A549 (cell line): ENCODE measurements at regions not wholly inside any gene's neighbourhood (a gene's known extent, or its start where the extent isn't known, plus 50 kb on each side); places are given as distances from the start of the nearest gene placed in this dataset.

ENCODE experiments used
- ATAC-seq, 2 experiments: fragments of 200-7000 bp in 1 of 2; fragments of >200 bp in 1 of 2; cut with Nextera tagmentation in 1 of 2; cut with Tn5 transposase in 1 of 2; 3 replicates each; pipeline versions ENCODE4 v1.8.0 to v1.9.1; 2018 to 2020; ENCODE audit warnings: mild to moderate bottlenecking in 1 of 2, moderate library complexity in 1 of 2
- CTCF ChIA-PET: fragments of 300-600 bp; sonication (Branson Sonifier 250); formaldehyde crosslinking; extraction: SDS; loops from one replicate; lab custom pipeline; 2021; ENCODE audit warnings: antibody characterized with exemption, inconsistent platforms; lab: Yijun Ruan, JAX
- POLR2A ChIA-PET: fragments of 350-600 bp; formaldehyde crosslinking; extraction: SDS; loops from one replicate; lab custom pipeline; 2021; ENCODE audit warnings: antibody characterized with exemption, inconsistent platforms; lab: Yijun Ruan, JAX
- DNase-seq, 2 experiments: peaks; one replicate each; pipeline versions ENCODE4 v3.0.0 to v3.0.0-alpha.2; 2011 to 2016; ENCODE audit warnings: low read depth in 1 of 2, low spot score in 1 of 2
- FAIRE-seq: peaks from 2 replicates; lab custom pipeline; 2011; peaks lifted over from hg19 to GRCh38; lab: Jason Lieb, UNC
- H3K27ac ChIP-seq, 2 experiments: fragments of >200 bp; sonication (Bioruptor Twin); formaldehyde crosslinking; 3 replicates each; pipeline ENCODE4 v1.5.1; 2016 to 2017
- H3K4me1 ChIP-seq: fragments of >200 bp; sonication (Bioruptor Twin); formaldehyde crosslinking; 3 replicates; pipeline ENCODE4 v1.6.1; 2016
- H3K4me2 ChIP-seq: fragments of >200 bp; sonication (Bioruptor Twin); formaldehyde crosslinking; 3 replicates; pipeline ENCODE4 v1.6.1; 2016
- H3K4me3 ChIP-seq: fragments of >200 bp; sonication (Bioruptor Twin); formaldehyde crosslinking; 3 replicates; pipeline ENCODE4 v1.5.1; 2016
- H3K9me3 ChIP-seq: fragments of >200 bp; sonication (Bioruptor Twin); formaldehyde crosslinking; 3 replicates; pipeline ENCODE4 v1.6.1; 2016
- CHD2 ChIP-seq: fragments of 150-350 bp; IDR thresholded peaks from 2 replicates; pipeline ENCODE4 v1.6.1; 2014; ENCODE audit warnings: low read length; ENCODE audit not compliant: partially characterized antibody
- CHD4 ChIP-seq: fragments of 200-600 bp; sonication (generic); IDR thresholded peaks from 2 replicates; pipeline ENCODE4 v1.6.1; 2016; ENCODE audit warnings: antibody characterized with exemption, mild to moderate bottlenecking, borderline replicate concordance
- EHMT2 ChIP-seq: fragments of 200-600 bp; sonication (generic); IDR thresholded peaks from 2 replicates; pipeline ENCODE4 v1.6.1; 2016; ENCODE audit warnings: antibody characterized with exemption, low read depth, mild to moderate bottlenecking, moderate library complexity
- EP300 ChIP-seq, 2 experiments: fragments of >200 bp; sonication (Bioruptor Twin); formaldehyde crosslinking; IDR thresholded peaks; 2 replicates in 1 of 2; 3 replicates in 1 of 2; pipeline ENCODE4 v1.6.1; 2016 to 2017
- ESRRA ChIP-seq: fragments of 150-350 bp; IDR thresholded peaks from 2 replicates; pipeline ENCODE4 v1.6.1; 2014; ENCODE audit warnings: mild to moderate bottlenecking, low read length, borderline replicate concordance
- HOXB13 ChIP-seq: fragments of 250-450 bp; sonication (Bioruptor Pico); IDR thresholded peaks from 2 replicates; pipeline ENCODE4 v1.5.0; 2020; ENCODE audit warnings: low read depth, mild to moderate bottlenecking, moderate library complexity
- JUNB ChIP-seq: fragments of >200 bp; sonication (Bioruptor Twin); formaldehyde crosslinking; IDR thresholded peaks from 2 replicates; pipeline ENCODE4 v1.6.1; 2016
- KDM1A ChIP-seq: fragments of 200-600 bp; sonication (generic); IDR thresholded peaks from 2 replicates; pipeline ENCODE4 v1.6.1; 2016; ENCODE audit warnings: low read depth, mild to moderate bottlenecking
- MYC ChIP-seq: IDR thresholded peaks from 2 replicates; pipeline ENCODE4 v1.6.1; 2012; ENCODE audit warnings: mild to moderate bottlenecking, inconsistent platforms, low read length, improper control_type of control experiment, borderline replicate concordance
- NR3C1 ChIP-seq: fragments of >200 bp; sonication (Bioruptor Twin); formaldehyde crosslinking; IDR thresholded peaks from 3 replicates; pipeline ENCODE4 v1.6.1; 2017
- PBX3 ChIP-seq: IDR thresholded peaks from 2 replicates; pipeline ENCODE4 v1.6.1; 2012
- PHF8 ChIP-seq: fragments of 200-600 bp; sonication (generic); IDR thresholded peaks from 2 replicates; pipeline ENCODE4 v1.6.1; 2016; ENCODE audit warnings: low read depth, mild to moderate bottlenecking, antibody characterized with exemption, moderate library complexity, borderline replicate concordance
- POLR2A ChIP-seq: IDR thresholded peaks from 2 replicates; pipeline ENCODE4 v1.6.1; 2012; ENCODE audit warnings: mild to moderate bottlenecking, low read length
- POLR2AphosphoS2 ChIP-seq: conservative IDR thresholded peaks from 2 replicates; pipeline ENCODE4 v1.6.1; 2012; ENCODE audit warnings: low read length, improper control_type of control experiment, inconsistent platforms
- RAD21 ChIP-seq, 2 experiments: fragments of >200 bp in 1 of 2; sonication (Bioruptor Twin) in 1 of 2; formaldehyde crosslinking in 1 of 2; IDR thresholded peaks in 1 of 2; conservative IDR thresholded peaks in 1 of 2; 2 replicates in 1 of 2; 3 replicates in 1 of 2; pipeline ENCODE4 v1.6.1; 2012 to 2018; ENCODE audit warnings: inconsistent platforms in 1 of 2
- RARB ChIP-seq: fragments of 250-450 bp; sonication (Bioruptor Pico); IDR thresholded peaks from 2 replicates; pipeline ENCODE4 v1.8.0; 2021; ENCODE audit warnings: mild to moderate bottlenecking, moderate library complexity
- RCOR1 ChIP-seq: fragments of 150-350 bp; IDR thresholded peaks from 2 replicates; pipeline ENCODE4 v1.6.1; 2014; ENCODE audit warnings: antibody characterized with exemption, low read length, low read depth
- RNF2 ChIP-seq: fragments of 200-600 bp; sonication (generic); IDR thresholded peaks from 2 replicates; pipeline ENCODE4 v1.6.1; 2016; ENCODE audit warnings: low read depth, mild to moderate bottlenecking, antibody characterized with exemption, moderate library complexity, borderline replicate concordance
- USF2 ChIP-seq: fragments of 450-650 bp; IDR thresholded peaks from 2 replicates; pipeline ENCODE4 v1.6.1; 2014; ENCODE audit warnings: antibody characterized with exemption
- ZC3H11A ChIP-seq: fragments of 450-650 bp; IDR thresholded peaks from 2 replicates; pipeline ENCODE4 v1.6.1; 2014; ENCODE audit warnings: antibody characterized with exemption, mild to moderate bottlenecking
- ZSCAN20 ChIP-seq: fragments of 250-450 bp; sonication (Bioruptor Pico); IDR thresholded peaks from 2 replicates; pipeline ENCODE4 v1.8.0; 2022; ENCODE audit warnings: mild to moderate bottlenecking, moderate library complexity
- WGBS: methylation state at CpG from one replicate; pipeline ENCODE4 v1.1.6; 2017; ENCODE audit errors: missing lambda C conversion rate; 5-methylcytosine and 5-hydroxymethylcytosine counted together
- TF ChIP-seq, protein P1 (sequence below): IDR thresholded peaks from 2 replicates; pipeline ENCODE4 v1.6.1; 2012
- TF ChIP-seq, protein P2 (sequence below): fragments of 250-450 bp; sonication (Bioruptor Pico); IDR thresholded peaks from 2 replicates; pipeline ENCODE4 v1.5.0; 2021; ENCODE audit warnings: mild to moderate bottlenecking, moderate library complexity, borderline replicate concordance
- TF ChIP-seq, protein P3 (sequence below): fragments of >200 bp; sonication (Bioruptor Twin); formaldehyde crosslinking; IDR thresholded peaks from 3 replicates; pipeline ENCODE4 v1.6.1; 2016

DNA sequence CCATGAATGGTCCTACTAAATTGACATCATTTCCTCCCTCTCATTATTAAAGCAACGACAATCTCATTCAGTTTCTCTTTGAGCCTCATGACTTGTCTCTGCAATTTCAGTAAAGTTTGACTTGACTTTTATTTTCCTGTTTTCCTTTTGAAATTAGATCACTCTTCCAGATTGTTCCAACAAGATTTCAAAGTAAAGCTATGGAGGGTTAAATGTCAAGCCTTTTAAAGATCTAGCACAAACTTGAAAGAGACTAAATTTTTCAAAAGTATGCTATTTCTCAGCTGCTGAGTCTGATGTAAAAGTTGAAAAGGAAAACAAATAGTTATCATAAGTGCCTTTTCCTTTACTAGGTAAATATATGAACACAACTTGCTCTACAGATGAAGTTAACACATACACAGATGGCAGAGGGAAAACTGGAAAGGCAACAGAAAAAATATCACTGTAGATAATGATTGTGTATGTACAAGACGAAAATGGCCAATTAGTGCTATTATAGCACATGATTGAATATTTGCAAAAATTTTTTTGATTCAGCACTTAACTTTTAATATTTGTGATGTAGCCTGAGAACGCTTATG lies 200.6 kb downstream of the WDR11 start:
- no peak overlapping the region for H3K4me2 ChIP-seq
- H3K4me1 ChIP-seq: no peaks in the 10 kb centered on the region
- POLR2A ChIA-PET: no interaction called here
- no peak for TF ChIP-seq POLR2A
- TF ChIP-seq USF2: no peak
- TF ChIP-seq JUNB: no peak
- TF ChIP-seq EP300 (IDR thresholded peaks at IDR 0.05): no peak
- no peak for TF ChIP-seq KDM1A
- TF ChIP-seq, protein P1, sequence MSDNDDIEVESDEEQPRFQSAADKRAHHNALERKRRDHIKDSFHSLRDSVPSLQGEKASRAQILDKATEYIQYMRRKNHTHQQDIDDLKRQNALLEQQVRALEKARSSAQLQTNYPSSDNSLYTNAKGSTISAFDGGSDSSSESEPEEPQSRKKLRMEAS: no peak
- TF ChIP-seq ZSCAN20 (CRISPR knock-in tag): no peak
- no peak for TF ChIP-seq NR3C1
- TF ChIP-seq MYC: no peak
- no peak overlapping the region for H3K27ac ChIP-seq
- no peak for ATAC-seq
- H3K9me3 ChIP-seq: no peaks in the 10 kb centered on the region; the same call in 2 of the 3 replicates
- no peak overlapping the region for H3K4me3 ChIP-seq
- FAIRE-seq: no peak
- no peak for DNase-seq
- CTCF ChIA-PET: no interaction called here
- 9% methylated on average over 3 of the region's 3 CpGs for WGBS

GRCh38 chr10:121053151-121053550 lies 202.0 kb downstream of the WDR11 start:
- DNase-seq: no peak
- H3K9me3 ChIP-seq: no peaks in the 10 kb centered on the region; the same call in 2 of the 3 replicates
- H3K27ac ChIP-seq: no peak overlapping the region
- CTCF ChIA-PET: no interaction called here
- POLR2A ChIA-PET: no interaction called here
- WGBS: 0% methylated on average over 3 of the region's 3 CpGs
- H3K4me3 ChIP-seq: no peak overlapping the region
- TF ChIP-seq PBX3: no peak
- no peak for TF ChIP-seq ZSCAN20 (CRISPR knock-in tag)
- no peak for FAIRE-seq
- no peaks in the 10 kb centered on the region for H3K4me1 ChIP-seq
- H3K4me2 ChIP-seq: no peak overlapping the region
- no peak for ATAC-seq

- POLR2A ChIA-PET: no interaction called here
- CTCF ChIA-PET: no interaction called here
- 22% methylated on average over 5 of the region's 5 CpGs for WGBS
These were observed 203.7 kb downstream of the WDR11 start for GRCh38 chr10:121054874-121055273.

DNA sequence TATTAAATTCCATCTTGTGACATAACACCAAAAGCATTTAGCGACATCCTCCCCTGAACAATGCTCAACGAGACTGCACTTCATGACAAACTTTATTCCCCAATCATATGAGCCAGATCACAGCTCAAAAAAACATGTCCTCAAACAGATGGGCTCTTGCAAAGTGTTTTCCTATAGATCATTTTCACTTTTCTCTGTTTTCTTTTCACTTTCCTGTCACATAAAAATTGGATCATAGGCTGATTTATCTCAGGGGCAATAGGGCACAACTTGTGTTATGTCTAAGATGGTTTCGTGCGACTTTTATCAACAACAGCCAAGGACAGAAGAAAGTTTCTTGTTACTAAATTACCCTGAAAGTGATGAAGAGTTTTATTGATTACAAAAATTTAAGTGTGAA lies 206.1 kb downstream of the WDR11 start:
- H3K4me2 ChIP-seq: no peak overlapping the region
- H3K9me3 ChIP-seq: no peaks in the 10 kb centered on the region
- H3K27ac ChIP-seq: no peak overlapping the region
- no peak for ATAC-seq
- POLR2A ChIA-PET: no interaction called here
- TF ChIP-seq RARB (CRISPR knock-in tag) (no peak), HOXB13 (CRISPR knock-in tag) (no peak), POLR2AphosphoS2 (no peak), PHF8 (no peak), RCOR1 (no peak), EP300 (IDR thresholded peaks at IDR 0.05) (no peak), ZC3H11A (no peak), CHD2 (no peak), RAD21 (conservative IDR thresholded peaks at IDR 0.05 in 1 of 2, IDR thresholded peaks at IDR 0.05 in 1 of 2) (no peak), ESRRA (no peak), EHMT2 (no peak), RNF2 (no peak), CHD4 (no peak)
- TF ChIP-seq, protein P2, sequence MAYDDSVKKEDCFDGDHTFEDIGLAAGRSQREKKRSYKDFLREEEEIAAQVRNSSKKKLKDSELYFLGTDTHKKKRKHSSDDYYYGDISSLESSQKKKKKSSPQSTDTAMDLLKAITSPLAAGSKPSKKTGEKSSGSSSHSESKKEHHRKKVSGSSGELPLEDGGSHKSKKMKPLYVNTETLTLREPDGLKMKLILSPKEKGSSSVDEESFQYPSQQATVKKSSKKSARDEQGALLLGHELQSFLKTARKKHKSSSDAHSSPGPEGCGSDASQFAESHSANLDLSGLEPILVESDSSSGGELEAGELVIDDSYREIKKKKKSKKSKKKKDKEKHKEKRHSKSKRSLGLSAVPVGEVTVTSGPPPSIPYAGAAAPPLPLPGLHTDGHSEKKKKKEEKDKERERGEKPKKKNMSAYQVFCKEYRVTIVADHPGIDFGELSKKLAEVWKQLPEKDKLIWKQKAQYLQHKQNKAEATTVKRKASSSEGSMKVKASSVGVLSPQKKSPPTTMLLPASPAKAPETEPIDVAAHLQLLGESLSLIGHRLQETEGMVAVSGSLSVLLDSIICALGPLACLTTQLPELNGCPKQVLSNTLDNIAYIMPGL (CRISPR knock-in tag): no peak
- TF ChIP-seq, protein P1: no peak
- TF ChIP-seq, protein P3, sequence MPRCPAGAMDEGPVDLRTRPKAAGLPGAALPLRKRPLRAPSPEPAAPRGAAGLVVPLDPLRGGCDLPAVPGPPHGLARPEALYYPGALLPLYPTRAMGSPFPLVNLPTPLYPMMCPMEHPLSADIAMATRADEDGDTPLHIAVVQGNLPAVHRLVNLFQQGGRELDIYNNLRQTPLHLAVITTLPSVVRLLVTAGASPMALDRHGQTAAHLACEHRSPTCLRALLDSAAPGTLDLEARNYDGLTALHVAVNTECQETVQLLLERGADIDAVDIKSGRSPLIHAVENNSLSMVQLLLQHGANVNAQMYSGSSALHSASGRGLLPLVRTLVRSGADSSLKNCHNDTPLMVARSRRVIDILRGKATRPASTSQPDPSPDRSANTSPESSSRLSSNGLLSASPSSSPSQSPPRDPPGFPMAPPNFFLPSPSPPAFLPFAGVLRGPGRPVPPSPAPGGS: no peak
- TF ChIP-seq, all 56 proteins: peak for 0
- no peak overlapping the region for H3K4me3 ChIP-seq
- CTCF ChIA-PET: no interaction called here
- no peaks in the 10 kb centered on the region for H3K4me1 ChIP-seq
- WGBS: 36% methylated on average over 4 of the region's 4 CpGs
- FAIRE-seq (no peak), DNase-seq (no peak)

More at GRCh38 chr10:121054874-121055273, 203.7 kb downstream of the WDR11 start:
- TF ChIP-seq ZC3H11A (no peak), EP300 (IDR thresholded peaks at IDR 0.05) (no peak)
- Histone ChIP-seq H3K9me3 (no peaks in the 10 kb centered on the region; the same call in 2 of the 3 replicates), H3K27ac (no peak overlapping the region), H3K4me3 (no peak overlapping the region), H3K4me2 (no peak overlapping the region), H3K4me1 (no peaks in the 10 kb centered on the region)
- DNase-seq: no peak
- ATAC-seq: no peak
- FAIRE-seq: no peak
